Smooth muscle cell (in vitro differentiated cells): ENCODE measurements at regions not wholly inside any gene's neighbourhood (a gene's known extent, or its start where the extent isn't known, plus 50 kb on each side); places are given as distances from the start of the nearest gene placed in this dataset.

Experiments
- DNase-seq: peaks from one replicate; lab custom pipeline; 2025; ENCODE audit not compliant: unreplicated experiment; lab: John Stamatoyannopoulos, UW
- H2AFZ ChIP-seq: fragments of 200-600 bp; sonication (generic); 2 replicates; pipeline ENCODE4 v1.6.0; 2016; ENCODE audit warnings: antibody characterized with exemption, low read depth, mild to moderate bottlenecking
- H3F3A ChIP-seq: fragments of 200-600 bp; sonication (generic); 2 replicates; pipeline ENCODE4 v1.6.0; 2017; ENCODE audit warnings: antibody characterized with exemption, low read depth
- H3K27ac ChIP-seq: fragments of 200-600 bp; sonication (generic); 2 replicates; pipeline ENCODE4 v1.5.1; 2016; ENCODE audit warnings: low read depth, mild to moderate bottlenecking
- H3K27me3 ChIP-seq: fragments of 200-600 bp; sonication (generic); 2 replicates; pipeline ENCODE4 v1.6.1; 2016; ENCODE audit warnings: low read depth, mild to moderate bottlenecking
- H3K36me3 ChIP-seq: fragments of 200-600 bp; sonication (generic); 2 replicates; pipeline ENCODE4 v1.5.1; 2016; ENCODE audit warnings: low read depth
- H3K4me1 ChIP-seq: fragments of 200-600 bp; sonication (generic); 2 replicates; pipeline ENCODE4 v1.5.1; 2016; ENCODE audit warnings: low read depth
- H3K4me2 ChIP-seq: fragments of 200-600 bp; sonication (generic); 2 replicates; pipeline ENCODE4 v1.6.0; 2016; ENCODE audit warnings: mild to moderate bottlenecking
- H3K4me3 ChIP-seq: fragments of 200-600 bp; sonication (generic); 2 replicates; pipeline ENCODE4 v1.5.1; 2016; ENCODE audit warnings: mild to moderate bottlenecking
- H3K79me2 ChIP-seq: fragments of 200-600 bp; sonication (generic); 2 replicates; pipeline ENCODE4 v1.6.0; 2016; ENCODE audit warnings: low read depth, mild to moderate bottlenecking
- H3K9ac ChIP-seq: fragments of 200-600 bp; sonication (generic); 2 replicates; pipeline ENCODE4 v1.6.0; 2016; ENCODE audit warnings: low read depth
- H3K9me3 ChIP-seq: fragments of 200-600 bp; sonication (generic); replicated peaks from 2 replicates; pipeline ENCODE4 v1.5.1; 2016; ENCODE audit warnings: low read depth
- H4K20me1 ChIP-seq: fragments of 200-600 bp; sonication (generic); 2 replicates; pipeline ENCODE4 v1.6.0; 2016; ENCODE audit warnings: low read depth
- WGBS: methylation state at CpG from one replicate; pipeline ENCODE4 v1.1.7; 2016; ENCODE audit warnings: low lambda C conversion rate; 5-methylcytosine and 5-hydroxymethylcytosine counted together
- TF ChIP-seq, protein P1 (sequence below): fragments of 200-600 bp; sonication (generic); IDR thresholded peaks from 2 replicates; pipeline ENCODE4 v1.5.1; 2017; ENCODE audit warnings: borderline replicate concordance, mild to moderate bottlenecking, antibody characterized with exemption; ENCODE audit not compliant: insufficient read depth, poor library complexity, severe bottlenecking

DNA sequence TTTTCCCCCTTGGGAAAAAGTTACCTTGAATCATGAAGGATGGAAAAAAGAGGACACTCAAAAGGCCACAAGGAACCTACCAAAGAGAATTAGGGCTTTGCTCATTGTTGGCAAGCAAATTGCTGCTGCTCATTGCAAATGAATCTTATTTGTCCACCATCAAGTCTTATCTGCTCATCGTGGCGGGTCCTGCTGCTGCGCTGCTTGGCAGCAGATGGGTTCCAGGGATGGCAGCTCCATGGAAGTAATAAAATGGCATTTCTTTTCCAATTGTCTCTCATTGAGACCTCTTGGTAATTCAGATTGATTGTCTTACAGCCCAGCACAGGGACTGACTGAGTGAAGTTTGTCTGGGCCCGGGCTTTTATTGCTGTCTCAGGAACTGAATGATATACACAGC, 118.7 kb downstream of the MRM1 start:
- Histone ChIP-seq H3K27ac (no peak overlapping the region), H2AFZ (no peak overlapping the region), H3K36me3 (no peaks in the 10 kb centered on the region), H4K20me1 (no peaks in the 10 kb centered on the region), H3K4me1 (peaks cover 22% of the 10 kb centered on the region), H3K9ac (no peak overlapping the region), H3K27me3 (no peaks in the 10 kb centered on the region), H3K4me3 (no peak overlapping the region), H3K9me3 (no peaks in the 10 kb centered on the region), H3F3A (no peaks in the 10 kb centered on the region), H3K79me2 (no peaks in the 10 kb centered on the region), H3K4me2 (no peak overlapping the region)
- WGBS = 85% methylated on average over 4 of the region's 4 CpGs
- TF ChIP-seq, protein P1, sequence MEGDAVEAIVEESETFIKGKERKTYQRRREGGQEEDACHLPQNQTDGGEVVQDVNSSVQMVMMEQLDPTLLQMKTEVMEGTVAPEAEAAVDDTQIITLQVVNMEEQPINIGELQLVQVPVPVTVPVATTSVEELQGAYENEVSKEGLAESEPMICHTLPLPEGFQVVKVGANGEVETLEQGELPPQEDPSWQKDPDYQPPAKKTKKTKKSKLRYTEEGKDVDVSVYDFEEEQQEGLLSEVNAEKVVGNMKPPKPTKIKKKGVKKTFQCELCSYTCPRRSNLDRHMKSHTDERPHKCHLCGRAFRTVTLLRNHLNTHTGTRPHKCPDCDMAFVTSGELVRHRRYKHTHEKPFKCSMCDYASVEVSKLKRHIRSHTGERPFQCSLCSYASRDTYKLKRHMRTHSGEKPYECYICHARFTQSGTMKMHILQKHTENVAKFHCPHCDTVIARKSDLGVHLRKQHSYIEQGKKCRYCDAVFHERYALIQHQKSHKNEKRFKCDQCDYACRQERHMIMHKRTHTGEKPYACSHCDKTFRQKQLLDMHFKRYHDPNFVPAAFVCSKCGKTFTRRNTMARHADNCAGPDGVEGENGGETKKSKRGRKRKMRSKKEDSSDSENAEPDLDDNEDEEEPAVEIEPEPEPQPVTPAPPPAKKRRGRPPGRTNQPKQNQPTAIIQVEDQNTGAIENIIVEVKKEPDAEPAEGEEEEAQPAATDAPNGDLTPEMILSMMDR = no peak
- DNase-seq = no peak

DNA sequence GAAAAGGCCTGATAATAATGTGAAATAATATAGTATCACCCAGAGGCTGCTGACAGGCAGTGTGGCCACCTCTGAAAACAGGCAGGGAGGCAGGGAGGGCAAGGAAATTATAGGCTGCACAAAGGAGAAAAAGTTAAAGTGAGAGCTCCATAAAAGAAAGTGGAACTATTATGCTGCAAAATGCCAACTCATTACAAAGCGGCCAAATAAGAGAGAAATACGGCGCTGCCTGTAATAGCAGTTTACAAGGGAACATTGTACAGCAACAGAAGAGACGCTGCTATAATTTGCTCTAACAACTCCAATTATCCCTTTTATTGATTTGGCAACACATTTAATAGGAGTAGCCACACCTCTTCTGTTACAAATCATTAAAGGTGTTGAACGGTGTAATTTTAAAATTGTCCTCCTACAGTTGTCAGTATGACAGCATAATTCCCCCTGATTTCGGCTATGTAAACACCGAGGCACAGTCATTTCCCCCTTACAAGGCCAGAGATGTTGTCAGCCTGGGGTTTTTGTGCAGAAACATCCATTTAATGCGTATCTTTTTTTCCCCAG, 120.3 kb downstream of the MRM1 start:
- 47% methylated on average over 8 of the region's 8 CpGs for WGBS
- Histone ChIP-seq H3K4me2 (peak overlapping the region; percentile 98), H3K27ac (no peak overlapping the region), H3K36me3 (no peaks in the 10 kb centered on the region), H3K79me2 (no peaks in the 10 kb centered on the region), H3K9me3 (no peaks in the 10 kb centered on the region), H3K4me1 (peaks cover 22% of the 10 kb centered on the region), H4K20me1 (no peaks in the 10 kb centered on the region), H3F3A (no peaks in the 10 kb centered on the region), H3K27me3 (no peaks in the 10 kb centered on the region), H2AFZ (peak overlapping the region; percentile 97), H3K9ac (no peak overlapping the region), H3K4me3 (peak overlapping the region; percentile 57)
- no peak for DNase-seq
- TF ChIP-seq, protein P1 = no peak

DNA sequence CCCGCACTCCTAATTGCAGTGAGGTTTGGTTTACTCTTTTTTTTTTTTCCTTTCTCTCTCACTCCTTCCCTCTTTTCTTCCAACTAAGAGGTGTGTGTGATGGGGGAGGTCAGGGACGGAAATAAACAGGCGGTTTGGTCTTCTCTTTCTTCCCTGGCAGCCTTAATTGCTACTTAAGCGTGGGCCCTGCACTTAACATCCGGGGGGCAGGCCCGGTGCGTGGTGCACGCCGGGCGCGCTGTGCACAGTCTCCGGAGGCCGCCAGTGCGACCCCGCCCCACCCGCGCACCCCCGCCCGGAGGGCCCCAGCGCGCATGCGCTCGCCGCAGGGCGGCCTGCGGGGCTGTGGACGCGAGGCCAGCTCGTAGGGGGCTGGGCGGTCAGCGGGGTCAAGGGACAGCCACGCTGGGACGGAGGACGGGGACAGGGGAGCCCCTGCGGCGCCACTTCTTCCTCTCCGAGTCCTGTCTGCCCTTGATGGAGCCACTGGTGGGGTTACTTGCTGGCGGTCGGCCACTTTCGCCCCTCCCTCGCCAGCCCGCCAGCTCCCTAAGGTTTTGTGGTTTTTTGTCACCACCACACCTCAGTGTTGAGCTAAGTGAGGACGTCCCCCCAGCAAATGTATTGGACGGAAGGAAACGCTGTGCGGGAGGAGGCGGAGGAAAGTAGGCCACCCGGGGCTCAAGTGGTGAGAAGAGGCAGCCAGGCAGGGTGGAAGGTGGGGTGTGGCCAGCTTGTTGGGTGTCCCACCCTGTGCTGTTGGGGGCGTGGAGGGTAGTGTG, 120.9 kb downstream of the MRM1 start:
- Histone ChIP-seq H3K27me3 (no peaks in the 10 kb centered on the region), H3K27ac (no peak overlapping the region), H2AFZ (peak overlapping the region; percentile 97), H3K9me3 (no peaks in the 10 kb centered on the region), H3K9ac (peak overlapping the region; percentile 34), H3F3A (no peaks in the 10 kb centered on the region), H4K20me1 (no peaks in the 10 kb centered on the region), H3K4me3 (peak overlapping the region; percentile 57), H3K36me3 (no peaks in the 10 kb centered on the region), H3K4me2 (peak overlapping the region; percentile 98), H3K79me2 (no peaks in the 10 kb centered on the region), H3K4me1 (peaks cover 22% of the 10 kb centered on the region)
- peak; percentile 19 for DNase-seq
- TF ChIP-seq, protein P1 = no peak
- WGBS = 21% methylated on average over 32 of the region's 49 CpGs
